HepG2 (cell line): ENCODE measurements at regions not wholly inside any gene's neighbourhood (a gene's known extent, or its start where the extent isn't known, plus 50 kb on each side); places are given as distances from the start of the nearest gene placed in this dataset.
A peak's percentile ranks its signal among the peaks of the same experiment; 100 is the strongest.

Experiments used
- BORCS8-MEF2B ChIP-seq: sonication (generic); formaldehyde crosslinking; IDR thresholded peaks from 2 replicates; pipeline ENCODE4 v1.8.0; 2022; ENCODE audit warnings: mild to moderate bottlenecking, missing genetic modification reagents
- CENPT ChIP-seq: sonication (generic); formaldehyde crosslinking; IDR thresholded peaks from 2 replicates; pipeline ENCODE4 v1.8.0; 2022; ENCODE audit warnings: low read depth, mild to moderate bottlenecking, moderate library complexity, missing genetic modification reagents
- HES4 ChIP-seq: sonication (generic); formaldehyde crosslinking; IDR thresholded peaks from 2 replicates; pipeline ENCODE4 v1.9.0; 2021; ENCODE audit warnings: mild to moderate bottlenecking, missing genetic modification reagents, borderline replicate concordance
- IRX3 ChIP-seq: sonication (generic); formaldehyde crosslinking; IDR thresholded peaks from 2 replicates; pipeline ENCODE4 v1.8.1; 2023; ENCODE audit warnings: mild to moderate bottlenecking, low read depth, missing genetic modification reagents, borderline replicate concordance
- KDM2A ChIP-seq: sonication (generic); formaldehyde crosslinking; IDR thresholded peaks from 2 replicates; pipeline ENCODE4 v1.4.0; 2020; ENCODE audit warnings: low read depth, missing genetic modification reagents, borderline replicate concordance
- TBP ChIP-seq: sonication (generic); formaldehyde crosslinking; IDR thresholded peaks from 2 replicates; pipeline ENCODE4 v1.5.0; 2020; ENCODE audit warnings: missing genetic modification reagents
- ZFP82 ChIP-seq: sonication (generic); formaldehyde crosslinking; IDR thresholded peaks from 2 replicates; pipeline ENCODE4 v1.5.1; 2020; ENCODE audit warnings: mild to moderate bottlenecking, missing genetic modification reagents, borderline replicate concordance
- ZNF235 ChIP-seq: sonication (generic); formaldehyde crosslinking; IDR thresholded peaks from 2 replicates; pipeline ENCODE4 v1.8.1; 2023; ENCODE audit warnings: mild to moderate bottlenecking, missing genetic modification reagents, borderline replicate concordance
- ZNF281 ChIP-seq: sonication (generic); formaldehyde crosslinking; IDR thresholded peaks from 2 replicates; pipeline ENCODE4 v1.4.0; 2020; ENCODE audit warnings: missing genetic modification reagents, borderline replicate concordance
- ZNF329 ChIP-seq: sonication (generic); formaldehyde crosslinking; IDR thresholded peaks from 2 replicates; pipeline ENCODE4 v1.9.0; 2021; ENCODE audit warnings: low read depth, mild to moderate bottlenecking, missing genetic modification reagents
- ZNF567 ChIP-seq: sonication (generic); formaldehyde crosslinking; IDR thresholded peaks from 2 replicates; pipeline ENCODE4 v1.8.1; 2023; ENCODE audit warnings: mild to moderate bottlenecking, missing genetic modification reagents, borderline replicate concordance
- ZNF609 ChIP-seq: sonication (generic); formaldehyde crosslinking; IDR thresholded peaks from 2 replicates; pipeline ENCODE4 v1.4.0; 2020; ENCODE audit warnings: mild to moderate bottlenecking, missing genetic modification reagents, borderline replicate concordance
- ZNF691 ChIP-seq: sonication (generic); formaldehyde crosslinking; IDR thresholded peaks from 2 replicates; pipeline ENCODE4 v1.4.0; 2020; ENCODE audit warnings: missing genetic modification reagents, low read depth, mild to moderate bottlenecking, borderline replicate concordance
- ZNF792 ChIP-seq: IDR thresholded peaks from 2 replicates; pipeline ENCODE4 v1.6.1; 2016
- TF ChIP-seq, protein P1 (sequence below): sonication (generic); formaldehyde crosslinking; IDR thresholded peaks from 2 replicates; pipeline ENCODE4 v1.5.0; 2020; ENCODE audit warnings: mild to moderate bottlenecking, missing genetic modification reagents
- TF ChIP-seq, protein P2 (sequence below): sonication (generic); formaldehyde crosslinking; IDR thresholded peaks from 2 replicates; pipeline ENCODE4 v1.8.0; 2022; ENCODE audit warnings: mild to moderate bottlenecking, missing genetic modification reagents; ENCODE audit not compliant: insufficient replicate concordance

GRCh38 chr4:26120098-26120825 is 200.6 kb upstream of the RBPJ start (continued):
- TF ChIP-seq ZNF235 = no peak
- TF ChIP-seq ZNF329 (CRISPR knock-in tag) = no peak
- no peak for TF ChIP-seq ZNF792 (CRISPR knock-in tag)
- TF ChIP-seq IRX3 (CRISPR knock-in tag) = no peak
- no peak for TF ChIP-seq ZNF567 (CRISPR knock-in tag)
- TF ChIP-seq BORCS8-MEF2B = no peak
- no peak for TF ChIP-seq KDM2A (CRISPR knock-in tag)
- TF ChIP-seq, protein P1, sequence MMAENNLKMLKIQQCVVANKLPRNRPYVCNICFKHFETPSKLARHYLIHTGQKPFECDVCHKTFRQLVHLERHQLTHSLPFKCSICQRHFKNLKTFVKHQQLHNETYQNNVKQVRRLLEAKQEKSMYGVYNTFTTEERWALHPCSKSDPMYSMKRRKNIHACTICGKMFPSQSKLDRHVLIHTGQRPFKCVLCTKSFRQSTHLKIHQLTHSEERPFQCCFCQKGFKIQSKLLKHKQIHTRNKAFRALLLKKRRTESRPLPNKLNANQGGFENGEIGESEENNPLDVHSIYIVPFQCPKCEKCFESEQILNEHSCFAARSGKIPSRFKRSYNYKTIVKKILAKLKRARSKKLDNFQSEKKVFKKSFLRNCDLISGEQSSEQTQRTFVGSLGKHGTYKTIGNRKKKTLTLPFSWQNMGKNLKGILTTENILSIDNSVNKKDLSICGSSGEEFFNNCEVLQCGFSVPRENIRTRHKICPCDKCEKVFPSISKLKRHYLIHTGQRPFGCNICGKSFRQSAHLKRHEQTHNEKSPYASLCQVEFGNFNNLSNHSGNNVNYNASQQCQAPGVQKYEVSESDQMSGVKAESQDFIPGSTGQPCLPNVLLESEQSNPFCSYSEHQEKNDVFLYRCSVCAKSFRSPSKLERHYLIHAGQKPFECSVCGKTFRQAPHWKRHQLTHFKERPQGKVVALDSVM (CRISPR knock-in tag) = no peak
- TF ChIP-seq TBP (CRISPR knock-in tag) = no peak
- no peak for TF ChIP-seq ZNF281 (CRISPR knock-in tag)
- TF ChIP-seq, protein P2, sequence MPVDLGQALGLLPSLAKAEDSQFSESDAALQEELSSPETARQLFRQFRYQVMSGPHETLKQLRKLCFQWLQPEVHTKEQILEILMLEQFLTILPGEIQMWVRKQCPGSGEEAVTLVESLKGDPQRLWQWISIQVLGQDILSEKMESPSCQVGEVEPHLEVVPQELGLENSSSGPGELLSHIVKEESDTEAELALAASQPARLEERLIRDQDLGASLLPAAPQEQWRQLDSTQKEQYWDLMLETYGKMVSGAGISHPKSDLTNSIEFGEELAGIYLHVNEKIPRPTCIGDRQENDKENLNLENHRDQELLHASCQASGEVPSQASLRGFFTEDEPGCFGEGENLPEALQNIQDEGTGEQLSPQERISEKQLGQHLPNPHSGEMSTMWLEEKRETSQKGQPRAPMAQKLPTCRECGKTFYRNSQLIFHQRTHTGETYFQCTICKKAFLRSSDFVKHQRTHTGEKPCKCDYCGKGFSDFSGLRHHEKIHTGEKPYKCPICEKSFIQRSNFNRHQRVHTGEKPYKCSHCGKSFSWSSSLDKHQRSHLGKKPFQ (CRISPR knock-in tag) = no peak
- no peak for TF ChIP-seq ZFP82 (CRISPR knock-in tag)
- no peak for TF ChIP-seq ZNF691 (CRISPR knock-in tag)
- peak; percentile 62; the same call in 1 of the 2 replicates for TF ChIP-seq ZNF609 (CRISPR knock-in tag)
- TF ChIP-seq CENPT (CRISPR knock-in tag) = no peak
- no peak for TF ChIP-seq HES4
